WTC11 (cell line): ENCODE measurements at regions not wholly inside any gene's neighbourhood (a gene's known extent, or its start where the extent isn't known, plus 50 kb on each side); places are given as distances from the start of the nearest gene placed in this dataset.

Source experiments
- CTCF ChIP-seq: fragments of 200-600 bp; IDR thresholded peaks from 2 replicates; pipeline ENCODE4 v1.8.0; 2022; ENCODE audit warnings: antibody characterized with exemption
- ESRRA ChIP-seq: sonication (generic); formaldehyde crosslinking; IDR thresholded peaks from 2 replicates; pipeline ENCODE4 v1.8.1; 2022; ENCODE audit warnings: mild to moderate bottlenecking, missing genetic modification reagents, borderline replicate concordance
- IRF2 ChIP-seq: sonication (generic); formaldehyde crosslinking; IDR thresholded peaks from 2 replicates; pipeline ENCODE4 v1.8.0; 2022; ENCODE audit warnings: low read depth, missing genetic modification reagents, borderline replicate concordance
- SMAD3 ChIP-seq: sonication (generic); formaldehyde crosslinking; IDR thresholded peaks from 2 replicates; pipeline ENCODE4 v1.8.0; 2022; ENCODE audit warnings: missing genetic modification reagents, mild to moderate bottlenecking, borderline replicate concordance
- USF2 ChIP-seq: sonication (generic); formaldehyde crosslinking; IDR thresholded peaks from 2 replicates; pipeline ENCODE4 v1.8.1; 2023; ENCODE audit warnings: mild to moderate bottlenecking, missing genetic modification reagents, moderate library complexity
- ZBTB21 ChIP-seq: sonication (generic); formaldehyde crosslinking; IDR thresholded peaks from 2 replicates; pipeline ENCODE4 v1.8.1; 2023; ENCODE audit warnings: mild to moderate bottlenecking, missing genetic modification reagents, borderline replicate concordance
- ZSCAN18 ChIP-seq: fragments of 250-450 bp; sonication (Bioruptor Pico); IDR thresholded peaks from 2 replicates; pipeline ENCODE4 v2.1.2; 2022; ENCODE audit warnings: mild to moderate bottlenecking, moderate library complexity
- TF ChIP-seq, protein P1 (sequence below): sonication (generic); formaldehyde crosslinking; IDR thresholded peaks from 2 replicates; pipeline ENCODE4 v1.8.1; 2023; ENCODE audit warnings: mild to moderate bottlenecking, missing genetic modification reagents, borderline replicate concordance
- TF ChIP-seq, protein P2 (sequence below): sonication (generic); formaldehyde crosslinking; IDR thresholded peaks from 2 replicates; pipeline ENCODE4 v1.8.1; 2023; ENCODE audit warnings: mild to moderate bottlenecking, missing genetic modification reagents, moderate library complexity

DNA sequence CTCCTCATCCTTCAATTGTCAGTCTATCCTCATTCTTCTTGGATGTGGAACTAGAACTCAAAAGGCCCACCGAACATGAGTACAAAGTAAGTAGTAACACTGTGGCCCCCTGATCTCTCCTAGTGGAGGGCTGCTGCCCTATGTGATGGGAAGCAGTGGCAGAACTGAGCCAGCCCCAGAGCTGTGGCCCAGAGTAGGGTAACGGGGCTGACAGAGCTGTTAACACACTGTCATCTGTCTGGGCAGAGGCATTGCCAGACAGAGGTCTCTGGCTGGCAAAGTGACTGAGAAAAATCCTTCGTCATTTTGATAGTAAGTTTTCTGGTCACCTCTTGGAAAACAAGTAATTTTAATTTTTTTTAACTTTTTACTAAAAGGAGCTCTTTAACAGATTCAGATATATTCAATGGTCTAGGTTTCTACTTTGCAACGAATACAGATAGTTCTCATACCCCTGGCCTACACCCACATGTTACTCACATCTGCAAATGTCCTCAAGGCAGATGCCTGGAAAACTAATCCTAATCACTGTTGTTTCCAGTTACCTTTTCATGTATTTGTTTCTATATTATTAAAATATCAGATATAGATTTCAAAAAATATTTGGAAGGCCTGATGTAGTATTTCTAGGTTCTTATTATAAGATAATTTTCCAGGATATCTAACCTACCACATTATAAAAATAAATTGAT lies 588.7 kb downstream of the CPS1 start:
- TF ChIP-seq CTCF (no peak), ZBTB21 (no peak), USF2 (CRISPR knock-in tag) (no peak), ESRRA (CRISPR knock-in tag) (no peak), ZSCAN18 (CRISPR knock-in tag) (no peak), IRF2 (CRISPR knock-in tag) (no peak), SMAD3 (CRISPR knock-in tag) (no peak)
- TF ChIP-seq, protein P1, sequence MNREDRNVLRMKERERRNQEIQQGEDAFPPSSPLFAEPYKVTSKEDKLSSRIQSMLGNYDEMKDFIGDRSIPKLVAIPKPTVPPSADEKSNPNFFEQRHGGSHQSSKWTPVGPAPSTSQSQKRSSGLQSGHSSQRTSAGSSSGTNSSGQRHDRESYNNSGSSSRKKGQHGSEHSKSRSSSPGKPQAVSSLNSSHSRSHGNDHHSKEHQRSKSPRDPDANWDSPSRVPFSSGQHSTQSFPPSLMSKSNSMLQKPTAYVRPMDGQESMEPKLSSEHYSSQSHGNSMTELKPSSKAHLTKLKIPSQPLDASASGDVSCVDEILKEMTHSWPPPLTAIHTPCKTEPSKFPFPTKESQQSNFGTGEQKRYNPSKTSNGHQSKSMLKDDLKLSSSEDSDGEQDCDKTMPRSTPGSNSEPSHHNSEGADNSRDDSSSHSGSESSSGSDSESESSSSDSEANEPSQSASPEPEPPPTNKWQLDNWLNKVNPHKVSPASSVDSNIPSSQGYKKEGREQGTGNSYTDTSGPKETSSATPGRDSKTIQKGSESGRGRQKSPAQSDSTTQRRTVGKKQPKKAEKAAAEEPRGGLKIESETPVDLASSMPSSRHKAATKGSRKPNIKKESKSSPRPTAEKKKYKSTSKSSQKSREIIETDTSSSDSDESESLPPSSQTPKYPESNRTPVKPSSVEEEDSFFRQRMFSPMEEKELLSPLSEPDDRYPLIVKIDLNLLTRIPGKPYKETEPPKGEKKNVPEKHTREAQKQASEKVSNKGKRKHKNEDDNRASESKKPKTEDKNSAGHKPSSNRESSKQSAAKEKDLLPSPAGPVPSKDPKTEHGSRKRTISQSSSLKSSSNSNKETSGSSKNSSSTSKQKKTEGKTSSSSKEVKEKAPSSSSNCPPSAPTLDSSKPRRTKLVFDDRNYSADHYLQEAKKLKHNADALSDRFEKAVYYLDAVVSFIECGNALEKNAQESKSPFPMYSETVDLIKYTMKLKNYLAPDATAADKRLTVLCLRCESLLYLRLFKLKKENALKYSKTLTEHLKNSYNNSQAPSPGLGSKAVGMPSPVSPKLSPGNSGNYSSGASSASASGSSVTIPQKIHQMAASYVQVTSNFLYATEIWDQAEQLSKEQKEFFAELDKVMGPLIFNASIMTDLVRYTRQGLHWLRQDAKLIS: no peak
- TF ChIP-seq, protein P2, sequence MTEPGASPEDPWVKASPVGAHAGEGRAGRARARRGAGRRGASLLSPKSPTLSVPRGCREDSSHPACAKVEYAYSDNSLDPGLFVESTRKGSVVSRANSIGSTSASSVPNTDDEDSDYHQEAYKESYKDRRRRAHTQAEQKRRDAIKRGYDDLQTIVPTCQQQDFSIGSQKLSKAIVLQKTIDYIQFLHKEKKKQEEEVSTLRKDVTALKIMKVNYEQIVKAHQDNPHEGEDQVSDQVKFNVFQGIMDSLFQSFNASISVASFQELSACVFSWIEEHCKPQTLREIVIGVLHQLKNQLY: no peak
